ENCODE measurements at regions not wholly inside any gene's neighbourhood (a gene's known extent, or its start where the extent isn't known, plus 50 kb on each side); places are given as distances from the start of the nearest gene placed in this dataset.
A peak's percentile ranks its signal among the peaks of the same experiment; 100 is the strongest.

DNA sequence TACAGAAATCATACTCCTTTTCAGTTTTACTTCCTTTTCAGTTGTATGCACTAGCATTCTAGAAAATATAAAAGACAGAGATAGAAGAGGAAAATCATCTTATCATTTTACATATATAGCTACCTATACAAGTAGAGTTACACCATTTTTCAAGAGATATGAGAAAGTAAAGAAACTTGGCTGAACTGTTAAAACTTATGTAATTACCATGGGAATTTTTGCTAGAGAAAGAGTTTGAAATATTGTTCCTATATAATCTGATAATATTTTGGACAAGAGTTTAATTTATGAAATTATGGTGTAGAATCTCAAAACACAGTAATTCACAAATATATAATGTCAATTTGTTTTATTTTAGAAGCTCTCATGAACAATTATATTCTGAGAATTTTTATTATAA lies 180.8 kb downstream of the PLPPR4 start:
- no peak for DNase-seq

DNA sequence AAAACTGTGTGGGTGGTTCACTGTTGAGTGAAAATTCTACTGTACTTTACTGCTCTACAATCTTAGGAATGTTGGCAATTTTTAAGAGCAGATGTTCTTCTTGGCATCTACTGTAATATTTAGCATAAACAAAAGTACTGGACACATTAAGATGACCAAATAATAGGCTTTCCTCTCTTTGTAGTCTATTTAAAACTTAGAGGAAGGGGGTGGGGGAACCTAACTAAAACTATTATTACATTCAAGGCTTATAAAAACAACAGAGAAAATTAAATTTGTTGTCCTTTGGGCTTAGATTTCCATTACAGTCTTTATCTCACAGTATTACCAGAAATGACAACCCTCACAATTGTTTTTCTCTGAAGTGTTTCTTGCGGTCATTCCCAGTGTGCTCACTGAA lies 181.2 kb downstream of the PLPPR4 start:
- DNase-seq, result no peak

DNA sequence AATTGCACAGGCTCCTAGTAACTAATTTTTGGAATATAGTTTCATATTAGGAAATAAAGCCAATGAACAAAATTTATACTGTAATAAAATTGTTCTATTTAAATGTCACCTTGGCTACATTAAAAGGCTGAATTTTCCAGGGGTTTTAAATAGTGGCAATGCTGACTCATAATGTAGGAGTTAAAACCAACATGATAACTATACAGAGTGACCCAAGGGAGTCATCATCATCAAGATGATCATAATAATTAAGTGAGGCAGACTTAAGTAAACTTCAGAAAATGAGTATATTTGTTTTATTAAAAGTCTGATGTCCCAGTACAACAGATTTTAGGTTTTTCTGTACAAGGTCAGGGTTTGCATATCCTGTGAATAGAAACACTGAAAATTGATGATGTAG lies 183.4 kb downstream of the PLPPR4 start:
- DNase-seq, result no peak

DNA sequence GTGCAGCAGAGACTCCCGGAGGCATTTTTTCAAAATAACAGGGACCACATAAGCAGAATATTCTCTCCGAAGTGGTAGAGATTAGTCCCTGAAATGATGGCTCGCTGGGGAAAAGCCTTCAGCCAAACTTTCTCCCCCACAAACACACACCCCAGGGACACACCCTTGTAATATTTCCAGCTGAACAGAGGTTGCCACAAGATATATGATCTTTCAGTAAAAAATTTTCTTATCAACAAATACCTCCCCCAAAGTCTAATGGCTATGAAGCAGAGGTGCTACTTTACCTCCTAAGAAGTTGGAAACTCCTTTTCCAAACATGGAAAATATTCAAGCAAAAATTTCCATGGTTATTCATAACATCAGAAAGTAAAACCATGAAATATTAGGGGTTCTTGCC lies 190.2 kb upstream of the PALMD start:
- no peak for DNase-seq

DNA sequence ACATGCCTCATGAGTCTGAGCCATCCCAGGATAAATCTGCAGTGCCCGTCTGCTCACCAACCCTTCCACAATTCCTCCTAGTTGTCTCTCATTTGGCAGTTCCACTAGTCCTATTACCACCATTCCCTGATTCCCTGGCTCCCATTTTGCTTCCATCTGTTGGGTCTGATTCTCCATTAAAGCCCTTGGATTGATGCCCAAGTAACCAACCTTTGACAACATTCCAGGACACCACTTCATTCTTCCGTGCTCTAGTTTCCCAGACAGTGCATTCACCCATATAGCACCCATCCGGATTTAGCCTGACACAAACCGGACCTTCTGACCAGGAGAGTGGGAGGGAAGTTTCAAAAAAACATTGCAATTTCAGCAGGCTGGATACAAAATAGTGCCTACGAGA lies 189.4 kb upstream of the PALMD start:
- DNase-seq, result no peak

DNA sequence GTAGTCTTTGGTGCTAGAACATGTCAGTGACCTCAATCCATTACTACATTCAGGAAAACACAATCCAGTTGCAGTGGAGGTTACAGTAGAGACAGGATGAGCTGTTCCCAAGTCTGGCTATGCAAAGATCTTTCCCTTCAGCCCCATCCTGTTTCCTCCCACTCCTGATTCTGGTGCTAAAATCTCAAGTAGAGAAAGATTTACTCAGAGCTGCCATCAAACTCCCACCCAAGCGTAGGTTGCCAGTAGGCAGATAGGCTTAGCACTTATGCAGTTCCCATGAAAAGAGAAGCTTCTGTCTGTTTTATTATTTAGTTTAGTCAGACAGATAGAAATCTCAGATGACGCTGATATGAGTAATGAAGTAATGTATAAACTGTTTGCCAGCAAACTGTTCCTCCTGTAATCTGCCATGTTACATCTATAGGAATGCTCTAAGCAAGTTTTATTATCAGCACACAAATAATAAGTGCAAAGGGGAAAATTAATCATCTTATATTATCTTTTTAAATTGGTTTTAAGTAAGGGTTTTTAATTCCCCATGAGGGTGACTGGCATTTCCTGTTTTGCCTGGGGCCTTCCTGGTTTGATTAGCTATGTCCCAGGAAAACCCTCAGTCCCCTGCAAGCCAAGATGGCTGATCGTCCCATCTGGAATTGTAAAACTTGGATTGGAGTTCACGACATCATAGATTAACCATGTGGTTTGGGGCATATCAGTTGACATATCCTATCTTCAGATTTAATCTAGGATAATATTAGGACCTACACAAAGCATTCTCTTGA lies 188.3 kb upstream of the PALMD start:
- no peak for DNase-seq

DNA sequence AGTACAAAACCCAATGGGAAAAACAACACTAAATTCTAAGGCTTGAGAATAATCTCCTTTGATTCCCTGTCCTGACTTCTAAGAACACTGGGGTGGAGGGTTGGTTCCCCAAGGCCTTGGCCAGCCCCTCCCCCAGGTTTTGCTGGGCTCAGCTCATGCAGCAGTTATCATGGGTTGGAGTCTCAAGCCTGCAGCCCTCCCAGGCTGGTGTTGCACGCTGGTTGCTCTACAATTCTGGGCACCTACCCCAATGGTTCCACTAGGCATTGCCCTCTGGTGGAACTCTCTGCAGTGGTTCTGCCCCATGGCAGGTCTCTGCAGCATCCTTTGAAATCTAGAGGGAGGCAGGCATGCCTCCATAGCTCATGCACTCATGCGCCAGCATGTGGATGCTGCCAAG lies 184.4 kb upstream of the PALMD start:
- DNase-seq, result no peak

DNA sequence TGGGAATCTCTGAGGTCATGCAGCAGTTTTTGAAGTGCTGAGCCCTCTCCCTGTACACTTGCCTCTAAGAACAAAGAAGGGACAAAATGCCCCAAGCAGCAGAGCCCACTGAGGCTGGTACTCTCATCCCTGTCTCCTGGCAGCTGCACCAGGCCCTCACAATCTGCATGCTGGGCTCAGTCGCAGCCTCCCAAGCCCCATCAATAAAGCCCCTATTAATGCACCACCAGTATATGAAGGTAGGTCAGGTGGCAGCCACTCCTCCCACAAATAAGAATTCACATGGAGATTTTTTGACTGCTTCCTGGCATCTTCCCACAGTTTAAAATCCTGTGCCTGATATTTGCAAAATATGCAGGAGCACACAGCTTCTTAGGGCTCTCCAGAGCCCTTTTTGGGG lies 181.2 kb upstream of the PALMD start:
- DNase-seq, result no peak

DNA sequence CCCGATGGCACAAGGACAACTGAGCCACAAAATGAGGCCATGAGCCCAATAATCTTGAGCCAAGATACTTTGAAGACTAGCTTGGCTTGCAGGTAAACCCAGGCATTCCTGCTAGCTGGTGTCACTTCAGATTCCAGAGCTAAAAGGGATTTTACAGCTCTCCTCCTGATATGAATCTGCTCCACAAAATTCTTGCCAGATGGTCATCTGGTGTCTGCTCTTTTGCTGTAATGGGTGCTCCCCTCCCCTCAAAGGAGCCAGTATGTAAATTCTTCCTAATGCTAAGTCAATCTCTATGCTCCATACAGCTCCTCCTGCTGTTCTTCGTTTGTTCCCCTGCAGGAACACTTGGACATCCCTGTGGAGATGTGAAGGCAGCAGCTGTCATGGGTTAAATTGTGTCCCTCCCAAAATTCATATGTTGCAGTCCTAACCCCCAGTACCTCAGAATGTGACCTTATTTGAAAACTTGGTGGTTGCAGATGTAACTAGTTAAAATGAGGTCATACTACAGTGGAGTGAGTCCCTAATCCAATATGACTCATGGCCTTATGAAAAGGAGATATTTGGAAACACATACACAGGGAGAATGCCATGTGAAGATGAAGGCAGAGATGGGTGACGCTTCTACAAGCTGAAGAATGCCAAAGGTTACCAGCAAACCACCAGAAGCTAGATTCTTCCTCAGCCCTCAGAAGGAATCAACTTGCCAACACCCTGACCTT lies 180.6 kb upstream of the PALMD start:
- DNase-seq, result no peak

DNA sequence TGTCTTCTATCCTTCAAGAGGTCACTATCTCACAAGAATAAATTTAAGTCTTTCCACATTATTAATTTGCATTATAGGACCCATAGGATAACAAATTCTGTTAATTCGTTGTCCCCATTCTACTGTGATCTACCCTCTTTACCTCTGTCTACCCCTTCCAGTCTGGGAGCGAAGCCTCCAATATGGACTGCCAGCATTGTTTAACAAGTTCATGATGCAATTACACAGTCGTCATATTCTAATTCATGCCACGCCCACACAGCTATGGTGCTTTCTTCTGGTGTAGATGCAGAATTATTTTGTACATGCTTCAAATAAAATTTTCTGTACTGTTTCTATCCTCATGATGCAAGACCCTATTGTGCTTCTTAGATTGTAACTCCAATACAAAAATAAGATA lies 178.3 kb upstream of the PALMD start:
- DNase-seq, result no peak

DNA sequence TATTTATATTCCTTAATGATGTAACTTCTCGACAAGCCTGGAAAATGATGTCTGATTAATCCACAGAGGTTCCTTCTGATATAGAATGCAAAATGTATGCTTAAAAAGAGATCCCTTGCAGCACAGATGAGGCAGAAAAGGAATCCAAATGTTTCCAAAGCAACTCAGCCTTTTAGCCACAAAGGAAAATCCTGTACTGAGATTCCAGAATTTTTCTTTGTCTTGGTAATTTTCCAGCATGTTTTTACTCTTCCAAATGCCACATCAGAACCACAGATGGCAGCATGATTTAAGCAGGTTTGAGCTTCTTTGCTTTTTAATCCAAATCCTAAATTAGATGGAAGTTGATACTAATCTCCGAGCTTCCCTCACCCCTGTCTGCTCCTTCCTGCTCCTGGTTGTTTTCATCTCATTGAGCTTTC lies 176.4 kb upstream of the PALMD start:
- DNase-seq, result no peak

DNA sequence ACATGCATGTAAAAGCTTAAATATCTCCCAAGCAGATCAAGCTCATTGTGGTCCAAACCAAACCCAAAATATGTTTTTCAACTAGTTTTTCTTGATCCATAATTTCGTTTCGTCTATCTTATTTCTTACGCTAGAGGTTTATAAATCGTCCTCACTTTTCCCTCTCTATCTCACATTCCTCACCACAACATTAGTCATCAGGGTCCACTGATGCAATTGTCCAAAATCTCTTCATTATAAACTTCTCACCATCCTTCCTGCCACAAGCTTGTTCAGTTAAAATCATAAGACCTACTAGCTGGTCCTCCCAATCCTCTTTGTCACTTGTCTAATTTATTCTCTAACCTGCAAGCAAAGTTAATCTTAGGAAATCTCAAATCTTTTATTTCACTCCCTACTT lies 173.0 kb upstream of the PALMD start:
- DNase-seq, result no peak

DNA sequence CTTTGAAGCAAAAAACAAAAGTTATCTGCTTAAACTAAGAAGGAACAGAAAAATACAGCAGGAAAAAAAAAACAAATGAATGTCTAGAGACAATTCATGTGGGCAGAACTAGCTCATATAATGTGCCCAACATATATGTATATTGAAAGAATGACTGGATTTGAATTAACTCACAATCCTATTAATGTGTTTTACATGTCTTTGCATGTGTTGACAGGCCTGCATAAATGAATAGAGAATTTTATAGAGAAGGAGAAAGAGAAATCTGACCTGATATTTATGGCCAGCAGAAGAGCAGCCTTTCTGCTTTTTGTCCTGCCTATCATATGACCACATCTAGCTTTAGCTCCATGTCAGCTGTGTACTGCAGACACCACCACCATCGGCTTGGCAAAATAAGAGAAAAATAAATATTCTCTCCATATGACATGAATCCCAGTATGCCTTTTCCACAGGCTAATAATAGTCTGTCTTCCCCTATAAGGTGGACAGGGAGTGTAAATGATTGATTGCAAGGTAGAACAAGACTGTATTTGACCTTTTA lies 171.5 kb upstream of the PALMD start:
- no peak for DNase-seq

DNA sequence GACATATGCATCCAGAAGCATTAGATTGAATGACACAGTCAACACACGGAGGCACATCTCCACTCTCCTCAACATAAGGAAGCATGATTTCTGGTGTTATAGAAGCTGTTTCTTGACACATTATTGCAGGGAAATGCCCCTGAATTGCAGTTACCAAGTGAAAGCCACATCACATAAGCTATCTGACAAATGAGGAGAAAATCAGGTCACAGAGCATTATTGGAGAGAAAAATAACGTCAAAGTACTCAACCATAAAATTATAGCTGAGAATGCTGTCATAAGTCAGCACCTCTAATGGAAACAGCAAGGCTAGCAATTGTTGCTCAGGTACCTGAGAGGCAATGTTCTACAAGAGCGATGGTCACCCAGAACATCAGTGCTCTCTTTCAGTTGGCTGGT lies 169.9 kb upstream of the PALMD start:
- no peak for DNase-seq

DNA sequence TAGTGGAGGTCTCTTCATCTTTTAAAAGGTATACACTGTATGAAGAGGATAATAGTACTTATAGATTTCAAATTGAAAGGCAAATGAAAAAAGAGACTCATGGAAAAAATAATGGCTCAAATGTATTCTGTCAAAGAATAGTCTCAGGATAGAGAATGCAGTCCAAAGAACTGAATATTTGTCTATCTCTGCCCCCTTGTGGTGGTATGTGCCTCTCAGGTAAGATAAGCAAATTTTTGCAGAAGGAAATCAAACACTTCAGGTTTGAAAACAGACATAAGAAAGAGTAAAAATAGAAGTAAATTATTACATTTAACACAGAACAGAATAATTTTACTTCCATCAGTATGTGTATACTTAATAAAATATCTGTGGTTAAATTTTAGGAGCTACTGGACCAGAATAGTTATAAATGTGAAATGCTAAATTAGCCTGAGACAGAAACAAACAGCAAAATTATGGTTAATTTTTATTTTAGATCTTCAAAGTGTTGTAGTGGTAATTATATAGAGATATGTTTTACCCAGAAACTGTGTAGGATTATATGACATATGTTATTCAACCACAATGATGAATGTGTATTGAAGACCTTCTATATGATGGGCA lies 164.4 kb upstream of the PALMD start:
- peak; percentile 8 for DNase-seq

DNA sequence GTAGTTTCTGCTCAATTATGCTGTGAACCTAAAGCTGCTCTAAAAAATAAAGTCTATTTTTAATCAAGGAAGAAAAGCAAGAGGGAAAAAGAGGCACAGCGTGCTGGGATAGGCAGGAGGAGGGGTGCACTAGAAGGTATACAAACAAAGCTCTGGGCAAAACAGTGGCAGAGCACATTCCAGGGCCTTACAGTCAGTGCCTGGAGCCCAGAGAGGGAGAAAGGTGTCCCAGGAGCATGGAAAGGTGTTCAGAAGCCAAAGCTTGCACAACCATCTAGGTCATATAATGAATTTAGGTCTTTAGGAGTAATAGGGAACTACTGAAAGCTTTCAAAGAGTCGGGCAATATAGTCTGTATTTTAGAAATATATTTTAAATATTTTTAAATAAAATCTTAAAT lies 163.6 kb upstream of the PALMD start:
- DNase-seq, result no peak

DNA sequence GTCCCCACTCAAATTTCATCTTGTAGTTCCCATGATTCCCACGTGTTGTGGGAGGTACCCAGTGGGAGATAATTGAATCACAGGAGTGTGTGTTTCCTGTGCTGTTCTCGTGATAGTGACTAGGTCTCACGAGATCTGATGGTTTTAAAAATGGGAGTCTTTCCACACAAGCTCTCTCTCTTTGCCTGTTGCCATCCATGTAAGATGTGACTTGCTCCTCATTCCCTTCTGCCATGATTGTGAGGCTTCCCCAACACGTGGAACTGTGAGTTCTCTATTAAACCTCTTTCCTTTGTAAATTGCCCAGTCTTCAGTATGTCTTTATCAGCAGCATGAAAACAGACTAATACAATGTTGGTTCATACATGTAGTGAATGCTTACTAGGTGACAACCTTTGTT lies 163.2 kb upstream of the PALMD start:
- DNase-seq, result no peak

DNA sequence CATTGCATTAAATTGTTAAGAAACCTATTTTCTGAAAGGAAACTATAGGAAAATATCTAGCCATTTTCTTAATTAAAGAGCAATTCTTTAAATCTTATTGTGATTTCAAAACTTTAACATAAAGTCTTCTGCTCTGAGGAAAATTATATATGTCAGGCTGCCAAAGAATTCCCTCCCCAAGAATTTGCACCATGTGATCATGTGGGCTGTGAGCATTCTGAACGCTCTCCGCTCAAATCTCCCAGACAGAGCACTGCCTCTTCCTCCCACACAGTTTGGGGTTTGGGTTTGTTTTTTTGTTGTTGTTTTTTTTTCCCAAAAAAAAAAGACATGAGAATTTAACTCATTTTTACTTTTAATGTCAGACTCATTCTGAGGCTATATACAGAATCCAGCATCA lies 155.9 kb upstream of the PALMD start:
- no peak for DNase-seq

DNA sequence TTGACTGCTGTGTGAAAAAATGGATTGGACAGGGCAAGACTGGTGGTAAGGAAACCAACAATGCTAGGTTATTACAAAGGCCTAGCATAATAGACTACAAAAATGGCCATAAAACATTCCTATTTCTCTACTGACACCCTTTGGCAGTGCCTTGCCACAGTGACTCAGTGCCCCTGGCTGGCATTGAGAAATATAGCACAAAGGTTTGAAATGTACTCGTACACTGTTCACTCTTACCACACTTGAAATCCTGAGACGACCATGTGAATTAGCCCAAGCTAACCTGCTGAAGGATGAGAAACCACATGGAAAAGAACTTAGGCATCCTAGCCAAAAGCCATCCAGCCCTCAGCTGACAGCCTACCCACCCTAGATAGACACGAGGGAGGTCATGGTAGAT lies 149.8 kb upstream of the PALMD start:
- no peak for DNase-seq

DNA sequence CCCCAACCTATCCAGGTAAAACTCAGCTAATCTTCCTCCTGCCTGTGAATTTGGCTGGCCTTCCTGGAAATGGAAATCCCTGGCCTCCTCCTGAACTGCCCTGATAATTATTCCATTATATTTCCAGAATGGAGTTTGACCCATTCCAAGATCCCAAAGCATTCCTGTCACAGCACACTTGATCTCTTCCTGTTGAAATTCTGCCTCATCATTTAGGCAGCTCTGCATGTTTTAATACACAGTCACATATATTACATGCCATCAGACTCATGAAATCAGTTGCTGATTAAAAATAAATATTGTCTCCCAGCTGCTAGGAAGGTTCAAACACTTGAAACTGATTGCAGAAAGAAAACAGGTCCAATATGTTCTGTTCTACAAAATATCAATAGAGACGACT lies 148.2 kb upstream of the PALMD start:
- DNase-seq, result no peak

DNA sequence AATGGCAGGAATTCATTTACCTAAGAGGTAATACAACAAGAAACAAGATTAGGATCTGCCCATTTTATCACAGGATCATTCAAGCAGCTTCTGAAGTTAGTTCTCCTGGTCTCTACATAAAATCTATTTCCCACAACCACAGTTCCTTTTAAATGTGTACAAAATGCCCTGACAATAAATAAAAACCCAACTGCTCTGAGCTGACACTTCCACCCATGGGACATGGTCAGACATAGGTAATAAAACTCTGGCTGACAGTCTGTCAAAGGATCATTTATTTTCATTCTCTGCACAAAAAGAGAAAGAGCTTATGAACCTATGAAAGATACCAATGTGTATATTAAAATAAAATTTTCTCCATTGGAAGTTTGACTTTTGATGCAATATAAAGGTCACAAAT lies 145.4 kb upstream of the PALMD start:
- DNase-seq, result no peak

DNA sequence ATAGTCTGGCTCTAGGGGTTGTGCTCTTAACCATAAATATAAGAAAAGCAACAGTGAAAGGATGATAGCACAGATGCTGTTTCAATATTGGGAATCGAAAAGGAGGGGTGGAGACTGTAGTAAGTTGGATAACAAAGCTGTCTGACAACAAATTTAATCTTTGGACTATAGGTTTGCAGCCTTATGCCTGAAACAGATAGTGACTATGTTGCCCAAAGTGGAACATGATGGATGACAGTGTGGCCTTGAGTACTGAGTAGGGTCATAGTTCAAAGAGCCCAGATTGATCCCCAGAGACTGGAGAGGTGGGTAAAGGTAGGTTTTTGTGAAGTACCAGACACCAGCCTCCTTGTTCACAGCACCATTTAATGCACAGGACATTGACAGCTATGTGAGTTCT lies 144.0 kb upstream of the PALMD start:
- no peak for DNase-seq

DNA sequence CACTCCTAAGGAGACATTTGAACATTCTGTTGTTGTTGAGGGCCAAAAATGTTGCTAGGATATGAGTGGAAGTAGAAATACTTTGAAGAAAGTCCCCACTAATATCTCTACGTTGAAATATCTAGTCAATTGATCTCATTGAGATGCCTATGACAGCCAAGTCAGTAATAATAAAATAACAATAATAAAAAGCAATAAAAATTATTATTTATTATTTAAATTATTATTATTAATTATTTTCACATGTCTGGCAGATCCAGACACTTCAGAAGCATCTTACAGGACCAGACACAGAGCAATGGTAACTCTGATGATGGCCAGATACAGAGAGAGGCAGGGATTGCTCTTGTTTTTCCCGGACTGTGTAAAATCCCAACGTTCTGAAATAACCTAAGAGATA lies 143.5 kb upstream of the PALMD start:
- no peak for DNase-seq

DNA sequence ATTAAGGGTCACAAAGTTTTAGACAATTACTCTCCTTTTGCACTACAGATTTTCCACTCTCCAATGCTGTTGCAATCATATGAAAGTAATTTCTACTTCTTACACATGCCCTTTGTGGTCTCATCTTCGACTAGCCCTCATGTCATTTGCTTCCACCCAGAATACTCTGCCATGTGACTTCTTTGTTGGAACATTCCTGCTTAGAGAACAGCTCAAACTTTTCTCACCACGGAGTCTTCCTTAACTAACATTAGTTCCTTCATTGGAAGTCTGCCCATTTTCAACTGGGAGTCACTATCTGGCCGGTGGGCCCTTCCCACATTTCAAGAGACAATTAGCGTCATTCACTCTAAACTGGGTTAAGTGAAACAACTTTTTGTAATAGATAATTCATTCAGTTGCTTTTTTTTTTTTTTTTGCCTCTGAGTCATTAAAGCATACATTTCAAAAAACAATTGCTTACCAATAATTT lies 142.6 kb upstream of the PALMD start:
- DNase-seq, result no peak
